Tongue (tissue), 1 donor: ENCODE measurements at regions not wholly inside any gene's neighbourhood (a gene's known extent, or its start where the extent isn't known, plus 50 kb on each side); places are given as distances from the start of the nearest gene placed in this dataset.
A peak's percentile ranks its signal among the peaks of the same experiment; 100 is the strongest.
"Not testable (repeated sequence)": the region's sequence is repeated elsewhere in the genome, so short reads cannot be mapped to it uniquely, and the experiment has no call there.

ENCODE experiments used
- DNase-seq: peaks from one replicate; pipeline ENCODE4 v3.0.0-alpha.2; 2015

GRCh38 chr11:121358760-121359159, 66.2 kb downstream of the SC5D start:
- DNase-seq, result peak; percentile 36

GRCh38 chr11:121359591-121359990, 67.0 kb downstream of the SC5D start:
- no peak for DNase-seq

GRCh38 chr11:121362955-121363354, 70.4 kb downstream of the SC5D start:
- DNase-seq, result not testable (repeated sequence)

GRCh38 chr11:121365304-121365703, 72.7 kb downstream of the SC5D start:
- no peak for DNase-seq

- no peak for DNase-seq
These were observed 73.5 kb downstream of the SC5D start for GRCh38 chr11:121366038-121366437.

GRCh38 chr11:121367001-121367843, 74.7 kb downstream of the SC5D start:
- DNase-seq, result peak; percentile 57

GRCh38 chr11:121367844-121368225, 75.3 kb downstream of the SC5D start:
- DNase-seq, result peak; percentile 8

- DNase-seq, result peak; percentile 15
These were observed 76.0 kb downstream of the SC5D start for GRCh38 chr11:121368364-121369240.

- DNase-seq, result no peak
These were observed 76.8 kb downstream of the SC5D start for GRCh38 chr11:121369366-121369765.

- DNase-seq, result no peak
These were observed 79.5 kb downstream of the SC5D start for GRCh38 chr11:121372028-121372427.

- DNase-seq, result no peak
These were observed 79.3 kb upstream of the SORL1 start for GRCh38 chr11:121372671-121373429.

- DNase-seq, result no peak
These were observed 77.7 kb upstream of the SORL1 start for GRCh38 chr11:121374286-121374985.

- no peak for DNase-seq
These were observed 76.0 kb upstream of the SORL1 start for GRCh38 chr11:121376130-121376529.

GRCh38 chr11:121379145-121379810, 72.8 kb upstream of the SORL1 start:
- not testable (repeated sequence) for DNase-seq

GRCh38 chr11:121383716-121384115, 68.4 kb upstream of the SORL1 start:
- peak; percentile 18 for DNase-seq

GRCh38 chr11:121385688-121386087, 66.4 kb upstream of the SORL1 start:
- DNase-seq, result no peak
